COR-L47 (cell line): ENCODE measurements at regions not wholly inside any gene's neighbourhood (a gene's known extent, or its start where the extent isn't known, plus 50 kb on each side); places are given as distances from the start of the nearest gene placed in this dataset.
"Not testable (repeated sequence)": the region's sequence is repeated elsewhere in the genome, so short reads cannot be mapped to it uniquely, and the experiment has no call there.

Experiments used
- DNase-seq: peaks from one replicate; lab custom pipeline; 2025; lab: John Stamatoyannopoulos, UW

DNA sequence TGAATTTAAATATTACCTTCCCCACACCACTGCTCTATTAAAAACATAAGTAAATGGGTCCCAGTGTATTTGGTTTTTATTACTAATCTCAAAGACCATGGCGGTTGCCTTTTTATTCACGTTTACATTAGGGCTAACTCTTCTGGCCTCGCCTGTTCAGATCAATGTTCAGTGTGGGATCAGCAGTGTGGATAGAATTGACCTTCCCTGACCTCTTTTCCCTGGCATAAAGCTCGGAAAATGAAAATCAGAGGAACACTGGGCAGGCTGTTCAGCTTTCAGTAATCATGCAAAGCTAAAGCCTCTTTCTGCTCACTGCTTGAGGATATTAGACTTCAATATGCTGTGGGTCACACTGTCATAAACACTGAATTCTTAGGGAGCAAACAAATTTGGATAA lies 422.6 kb upstream of the ONECUT1 start:
- DNase-seq: no peak

GRCh38 chr15:53210653-53211052 lies 420.5 kb upstream of the ONECUT1 start:
- DNase-seq: no peak

- DNase-seq: no peak
Observed at GRCh38 chr15:53209396-53210042, 419.4 kb upstream of the ONECUT1 start.

GRCh38 chr15:53208751-53209150 lies 418.6 kb upstream of the ONECUT1 start:
- DNase-seq: no peak

GRCh38 chr15:53203454-53203853 lies 413.3 kb upstream of the ONECUT1 start:
- DNase-seq: no peak

DNA sequence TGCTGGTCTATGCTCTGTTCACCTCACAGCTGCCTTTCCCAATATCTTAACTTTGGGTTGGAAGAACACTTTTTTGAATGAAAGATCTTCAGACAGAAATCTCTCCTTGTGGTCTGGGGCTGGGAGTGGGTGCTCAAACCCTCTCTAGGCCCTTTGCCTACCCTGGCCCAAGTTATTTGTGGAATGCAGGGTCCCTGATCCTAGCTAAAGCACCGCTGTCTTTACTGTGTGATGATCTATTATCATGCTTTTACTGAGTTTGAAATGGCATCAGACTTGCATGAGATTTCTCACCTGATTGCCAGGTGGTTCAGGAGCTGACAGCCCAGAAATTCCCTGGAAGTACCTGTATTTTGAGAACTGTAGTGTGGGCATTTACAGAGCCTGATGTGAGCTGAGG lies 412.7 kb upstream of the ONECUT1 start:
- no peak for DNase-seq

DNA sequence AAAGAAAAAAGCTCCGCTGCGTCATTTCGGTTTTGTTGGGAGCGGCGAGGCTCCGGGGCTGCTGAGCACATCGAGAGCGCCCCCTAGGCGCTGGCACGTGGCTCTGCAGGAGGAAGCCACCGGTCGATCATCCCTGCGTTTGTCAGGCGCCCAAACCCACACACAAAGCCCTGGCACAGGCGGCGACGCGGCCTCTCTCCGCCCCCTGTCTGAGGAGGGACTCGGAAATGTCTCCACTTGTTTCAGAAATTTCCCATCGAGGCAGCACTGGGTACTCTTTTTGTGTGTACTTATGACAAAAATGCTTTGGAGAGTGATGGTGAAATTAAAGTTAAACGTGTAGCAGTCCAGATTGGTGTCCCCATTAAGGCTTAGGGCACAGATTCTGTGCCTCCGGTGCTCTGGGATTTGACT lies 407.3 kb upstream of the ONECUT1 start:
- DNase-seq: peak; percentile 72

GRCh38 chr15:53196788-53197187 lies 406.7 kb upstream of the ONECUT1 start:
- no peak for DNase-seq

- DNase-seq: no peak
Observed at GRCh38 chr15:53196242-53196641, 406.1 kb upstream of the ONECUT1 start.

- DNase-seq: no peak
Observed at GRCh38 chr15:53193149-53193548, 403.0 kb upstream of the ONECUT1 start.

- DNase-seq: no peak
Observed at GRCh38 chr15:53189860-53190259, 399.7 kb upstream of the ONECUT1 start.

- DNase-seq: not testable (repeated sequence)
Observed at GRCh38 chr15:53183449-53183848, 393.3 kb upstream of the ONECUT1 start.

- no peak for DNase-seq
Observed at GRCh38 chr15:53171571-53171970, 381.4 kb upstream of the ONECUT1 start.

DNA sequence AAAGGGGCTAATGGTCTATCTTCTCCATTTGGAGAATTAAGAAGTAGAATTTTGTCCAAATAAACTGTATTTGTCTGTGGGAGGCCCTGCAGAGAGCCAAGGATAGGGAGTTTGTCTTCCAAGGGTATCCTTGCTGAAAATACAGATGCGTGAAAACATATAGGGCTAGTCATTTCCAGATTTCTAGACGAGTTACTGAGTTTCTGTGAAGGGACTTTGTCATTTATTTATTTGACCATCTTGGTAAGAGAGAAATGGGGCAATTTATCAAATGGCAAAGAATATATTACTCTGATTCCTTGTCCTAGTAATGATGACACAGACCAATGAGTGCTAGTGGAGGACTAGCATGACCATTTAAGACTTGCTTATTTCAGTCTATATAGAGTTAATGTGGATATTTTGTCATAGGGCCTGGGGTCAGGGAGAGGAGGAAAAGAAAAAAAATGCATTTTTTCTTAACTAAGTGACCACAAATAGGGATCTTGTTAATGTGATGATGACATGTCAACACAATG lies 376.6 kb upstream of the ONECUT1 start:
- DNase-seq: no peak

- DNase-seq: no peak
Observed at GRCh38 chr15:53165988-53166683, 376.0 kb upstream of the ONECUT1 start.

DNA sequence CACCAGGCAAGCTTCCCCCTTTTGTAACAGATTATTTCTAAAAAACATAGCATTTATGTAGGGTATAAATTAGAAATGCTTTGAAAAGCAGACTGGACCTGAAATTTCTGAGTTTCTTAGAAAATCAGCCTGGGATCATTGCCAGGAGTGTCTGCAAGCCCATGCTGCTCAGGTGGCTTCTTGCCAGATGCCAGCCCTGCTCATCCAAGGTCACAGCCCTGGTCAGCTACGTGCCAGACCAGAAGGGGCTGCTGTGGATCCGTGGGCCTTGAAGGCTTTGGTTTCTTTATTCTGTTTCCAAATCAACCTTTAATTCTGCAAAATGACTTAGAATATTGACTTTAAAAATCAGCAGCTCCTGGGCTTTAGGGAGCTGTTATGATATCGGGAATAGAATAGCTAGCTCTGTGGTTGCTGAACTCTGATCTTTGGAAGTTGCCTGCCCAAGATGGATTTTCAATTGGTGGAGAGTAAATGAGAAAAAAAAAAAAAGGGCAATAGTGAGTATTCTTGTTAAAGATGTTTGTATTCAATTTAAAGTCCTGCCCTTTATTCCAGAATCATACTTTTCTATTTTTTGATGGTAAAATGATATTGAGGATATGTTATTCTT lies 370.1 kb upstream of the ONECUT1 start:
- DNase-seq: peak; percentile 11

DNA sequence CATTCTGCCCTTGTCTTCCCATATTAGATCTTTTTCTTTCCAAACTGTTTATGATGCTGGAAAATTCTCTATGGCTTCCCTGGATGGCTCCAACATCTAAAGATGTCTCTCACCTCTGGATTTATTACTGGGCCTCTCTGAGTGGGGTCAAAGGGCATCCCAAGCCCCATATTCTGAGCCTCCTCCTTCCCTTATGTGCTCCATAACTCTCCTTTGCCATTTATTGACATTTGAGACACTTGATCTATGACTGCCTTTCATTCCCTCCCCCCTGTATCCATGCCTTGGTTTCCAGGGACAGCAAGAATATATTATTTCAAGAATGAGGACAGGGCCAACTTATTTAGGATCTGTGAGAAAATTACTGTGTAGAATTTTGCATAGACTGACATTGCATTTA lies 369.3 kb upstream of the ONECUT1 start:
- DNase-seq: no peak

DNA sequence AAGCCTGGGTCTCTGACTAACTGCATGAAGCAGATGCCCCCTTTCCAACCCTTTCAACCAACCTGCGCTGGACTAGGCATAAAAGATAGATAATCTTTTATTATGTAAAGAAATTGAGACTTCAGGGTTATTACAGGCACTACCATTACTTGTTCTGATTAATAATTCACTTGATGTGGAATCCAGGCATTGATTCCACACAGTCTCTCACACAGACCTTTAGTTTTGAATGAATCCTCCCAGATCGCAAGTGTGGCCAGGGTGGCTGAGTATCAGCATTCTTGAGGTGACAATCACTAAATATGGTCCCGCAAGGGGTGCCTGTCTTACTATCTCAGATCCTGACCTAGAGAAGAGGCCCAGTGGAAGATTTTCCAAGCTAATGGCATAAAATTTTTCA lies 368.9 kb upstream of the ONECUT1 start:
- DNase-seq: no peak

DNA sequence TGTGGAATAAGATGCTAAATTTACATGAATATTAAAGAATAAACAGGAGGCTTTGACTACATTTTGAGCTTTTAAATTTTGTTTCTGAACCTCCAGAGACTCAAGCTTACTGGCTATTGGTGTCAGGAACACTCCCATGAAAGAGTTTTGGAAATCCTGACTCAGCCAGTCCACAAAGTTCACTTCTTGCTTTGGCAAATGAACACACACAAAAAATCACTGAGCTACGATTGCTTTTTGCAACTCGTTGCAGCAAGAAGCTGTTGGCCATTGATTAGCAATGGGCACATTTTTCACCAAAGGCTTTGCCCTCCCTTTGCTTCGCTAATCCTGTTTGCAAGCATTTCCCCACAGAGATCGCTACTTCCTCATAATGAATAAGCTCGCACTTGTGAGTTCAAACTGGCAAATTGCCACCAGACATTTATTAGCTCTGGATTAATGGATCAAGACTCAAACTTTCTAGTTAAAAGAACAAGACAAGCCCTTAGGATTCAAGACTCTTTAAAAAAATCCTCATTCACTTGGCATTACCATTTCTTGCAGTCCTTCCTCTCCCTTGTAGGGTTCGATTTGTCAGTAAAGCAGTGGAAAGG lies 343.2 kb upstream of the ONECUT1 start:
- DNase-seq: no peak

GRCh38 chr15:53130943-53131342 lies 340.8 kb upstream of the ONECUT1 start:
- DNase-seq: no peak

GRCh38 chr15:53129121-53129904 lies 339.2 kb upstream of the ONECUT1 start:
- no peak for DNase-seq

GRCh38 chr15:53128652-53129051 lies 338.5 kb upstream of the ONECUT1 start:
- DNase-seq: no peak
